ENCODE measurements at regions not wholly inside any gene's neighbourhood (a gene's known extent, or its start where the extent isn't known, plus 50 kb on each side); places are given as distances from the start of the nearest gene placed in this dataset.

DNA sequence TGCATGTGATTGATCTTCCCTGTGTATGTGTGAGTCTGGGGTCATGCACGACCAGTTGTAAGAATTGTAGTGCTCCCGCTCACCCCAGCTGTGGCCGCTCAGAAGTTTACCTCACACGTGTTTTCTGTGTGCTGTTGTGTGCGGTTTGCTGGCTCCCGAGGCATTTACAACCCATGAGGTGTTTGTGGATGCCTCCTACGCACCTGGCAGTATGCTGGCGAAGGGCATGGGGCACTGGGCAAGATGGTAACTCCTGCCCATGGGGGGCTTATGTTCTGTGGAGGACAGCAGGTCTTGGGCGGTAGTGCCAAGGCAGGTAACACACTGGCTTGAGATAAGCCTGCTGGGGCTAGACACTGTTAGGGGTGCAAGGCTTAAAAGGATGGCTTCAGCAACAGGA is 102.6 kb upstream of the HS6ST1 start:
- Mint-ChIP-seq H3K4me3 (ENCODE audit: low read depth) (no peak overlapping the region), H3K9me3 (ENCODE audit: low read depth) (peaks cover 6% of the 10 kb centered on the region), H3K27ac (no peak overlapping the region), H3K4me1 (ENCODE audit: low read depth) (peaks cover 4% of the 10 kb centered on the region), H3K36me3 (ENCODE audit: insufficient read depth) (peaks cover 5% of the 10 kb centered on the region), H3K27me3 (peaks cover 4% of the 10 kb centered on the region)
- no peak for DNase-seq (ENCODE audit: low spot score, unreplicated experiment)
- TF ChIP-seq CTCF (IDR thresholded peaks at IDR 0.05; ENCODE audit: unreplicated experiment): no peak

- H3K27ac Mint-ChIP-seq: no peak overlapping the region
- H3K36me3 Mint-ChIP-seq (ENCODE audit: insufficient read depth): peaks cover 5% of the 10 kb centered on the region
- no peak for DNase-seq (ENCODE audit: low spot score, unreplicated experiment)
- H3K4me3 Mint-ChIP-seq (ENCODE audit: low read depth): no peak overlapping the region
- H3K9me3 Mint-ChIP-seq (ENCODE audit: low read depth): peaks cover 6% of the 10 kb centered on the region
- no peak for TF ChIP-seq CTCF (IDR thresholded peaks at IDR 0.05; ENCODE audit: unreplicated experiment)
- peaks cover 4% of the 10 kb centered on the region for H3K4me1 Mint-ChIP-seq (ENCODE audit: low read depth)
- peaks cover 8% of the 10 kb centered on the region for H3K27me3 Mint-ChIP-seq
These were observed 103.2 kb upstream of the HS6ST1 start for GRCh38 chr2:128421861-128422311.

DNA sequence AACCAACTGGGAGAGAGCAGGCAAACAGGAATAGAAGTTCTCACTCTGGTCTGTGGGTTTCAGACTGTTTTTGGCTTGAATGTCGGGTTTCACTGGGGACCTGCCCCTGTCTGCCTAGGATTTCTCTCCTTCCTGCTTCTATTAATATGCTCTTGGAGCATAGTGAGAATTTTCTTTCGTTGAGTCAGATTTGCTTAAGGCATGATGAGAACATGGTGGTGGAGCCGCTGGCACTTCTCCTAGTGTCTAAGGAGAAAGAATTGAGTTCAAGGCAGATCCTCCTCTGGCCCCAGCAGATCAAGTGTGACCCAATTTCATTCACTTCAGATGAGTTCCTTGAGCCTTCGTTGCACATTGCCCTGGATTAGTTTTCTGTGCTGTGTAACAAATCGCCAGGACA is 103.9 kb upstream of the HS6ST1 start:
- Mint-ChIP-seq H3K27ac (no peak overlapping the region), H3K4me1 (ENCODE audit: low read depth) (peaks cover 3% of the 10 kb centered on the region), H3K9me3 (ENCODE audit: low read depth) (peaks cover 6% of the 10 kb centered on the region), H3K36me3 (ENCODE audit: insufficient read depth) (peaks cover 5% of the 10 kb centered on the region), H3K4me3 (ENCODE audit: low read depth) (no peak overlapping the region), H3K27me3 (peaks cover 14% of the 10 kb centered on the region)
- no peak for TF ChIP-seq CTCF (IDR thresholded peaks at IDR 0.05; ENCODE audit: unreplicated experiment)
- DNase-seq (ENCODE audit: low spot score, unreplicated experiment): no peak

DNA sequence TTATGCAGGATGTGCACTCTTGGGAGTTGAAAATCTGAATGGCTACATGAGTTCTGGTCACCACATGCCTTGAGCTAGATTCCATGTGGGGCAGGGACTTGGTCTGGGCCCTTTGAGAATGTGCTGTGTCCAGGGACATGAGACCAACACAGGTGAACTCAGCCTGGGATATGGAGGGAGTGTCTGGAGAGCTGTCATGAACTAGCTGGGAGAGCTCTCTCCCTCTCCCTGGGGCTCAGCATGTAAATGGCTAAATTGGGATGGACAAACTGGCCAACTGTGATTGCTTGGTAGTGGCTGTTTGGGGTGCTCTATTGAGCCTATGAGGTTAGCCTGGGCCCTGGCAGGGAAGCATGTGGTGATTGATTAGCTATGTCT is 105.1 kb upstream of the HS6ST1 start:
- H3K4me1 Mint-ChIP-seq (ENCODE audit: low read depth): peaks cover 3% of the 10 kb centered on the region
- TF ChIP-seq CTCF (IDR thresholded peaks at IDR 0.05; ENCODE audit: unreplicated experiment): no peak
- H3K36me3 Mint-ChIP-seq (ENCODE audit: insufficient read depth): peaks cover 6% of the 10 kb centered on the region
- peaks cover 9% of the 10 kb centered on the region for H3K9me3 Mint-ChIP-seq (ENCODE audit: low read depth)
- DNase-seq (ENCODE audit: low spot score, unreplicated experiment): no peak
- H3K27me3 Mint-ChIP-seq: peaks cover 14% of the 10 kb centered on the region
- no peak overlapping the region for H3K27ac Mint-ChIP-seq
- no peak overlapping the region for H3K4me3 Mint-ChIP-seq (ENCODE audit: low read depth)

DNA sequence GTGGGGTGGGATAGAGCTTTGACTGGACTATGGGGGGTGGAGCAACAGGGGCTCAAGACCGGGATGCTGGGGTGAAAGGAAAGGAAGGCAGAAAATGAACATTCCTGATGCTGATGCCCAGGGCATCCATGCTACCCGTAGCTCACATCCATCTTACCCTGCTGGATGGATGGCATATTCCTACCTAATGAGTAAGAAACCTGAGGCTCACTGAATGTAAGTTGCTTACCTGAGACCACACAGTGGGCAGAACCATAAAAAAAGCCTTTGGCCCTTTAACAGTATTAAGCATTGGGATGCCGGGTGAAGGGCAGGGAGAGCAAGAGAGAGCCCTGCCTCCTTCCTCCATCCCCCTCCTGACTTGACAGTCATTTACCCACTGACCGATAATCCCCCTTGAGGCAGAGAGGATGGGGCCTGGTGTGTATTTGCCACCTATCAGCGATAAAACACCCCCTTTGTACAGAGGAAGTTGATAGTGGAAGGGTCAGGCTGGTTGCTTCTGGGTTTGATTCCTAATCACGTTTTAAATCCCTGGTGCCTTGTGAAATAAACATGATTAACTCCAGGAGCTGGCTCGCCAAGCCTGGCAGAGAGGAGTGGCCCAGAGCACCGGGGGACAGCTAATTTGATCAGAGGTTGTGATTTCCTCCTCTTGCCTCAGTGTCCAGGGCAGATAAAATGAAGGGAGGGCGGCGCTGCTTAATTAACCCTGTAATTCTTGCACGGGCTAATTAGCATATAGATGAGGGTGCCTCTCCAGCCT is 105.9 kb upstream of the HS6ST1 start:
- peaks cover 14% of the 10 kb centered on the region for H3K27me3 Mint-ChIP-seq
- peaks cover 15% of the 10 kb centered on the region for H3K9me3 Mint-ChIP-seq (ENCODE audit: low read depth)
- H3K36me3 Mint-ChIP-seq (ENCODE audit: insufficient read depth): peaks cover 6% of the 10 kb centered on the region
- no peak for TF ChIP-seq CTCF (IDR thresholded peaks at IDR 0.05; ENCODE audit: unreplicated experiment)
- no peak overlapping the region for H3K4me3 Mint-ChIP-seq (ENCODE audit: low read depth)
- DNase-seq (ENCODE audit: low spot score, unreplicated experiment): no peak
- H3K27ac Mint-ChIP-seq: no peak overlapping the region
- peaks cover 3% of the 10 kb centered on the region for H3K4me1 Mint-ChIP-seq (ENCODE audit: low read depth)
